Heart right ventricle (tissue), 16 donors: ENCODE measurements at regions not wholly inside any gene's neighbourhood (a gene's known extent, or its start where the extent isn't known, plus 50 kb on each side); places are given as distances from the start of the nearest gene placed in this dataset.

Experiments used
- ATAC-seq, 8 donors: fragments of 200-7000 bp; cut with Tn5 transposase; one replicate each; pipeline ENCODE4 v1.9.1; 2020; ENCODE audit warnings: mild to moderate bottlenecking in 8 of 8, moderate library complexity in 8 of 8, moderate number of reproducible peaks in 1 of 8
- DNase-seq, 2 donors: peaks; one replicate each; pipeline ENCODE4 v3.0.0-alpha.2; 2020
- H3K27ac ChIP-seq, 10 donors: fragments of 200-600 bp; sonication (generic) in 2 of 10; one replicate each; pipeline versions ENCODE4 v1.5.0 to v1.8.0; 2020 to 2022; ENCODE audit warnings: mild to moderate bottlenecking in 3 of 10
- H3K27me3 ChIP-seq, 7 donors: fragments of 200-600 bp; one replicate each; pipeline ENCODE4 v1.8.0; 2021 to 2022; ENCODE audit warnings: mild to moderate bottlenecking in 2 of 7
- H3K36me3 ChIP-seq, 9 donors: fragments of 200-600 bp; sonication (generic) in 1 of 9; one replicate each; pipeline versions ENCODE4 v1.5.0 to v1.8.0; 2020 to 2022; ENCODE audit warnings: mild to moderate bottlenecking in 2 of 9
- H3K4me1 ChIP-seq, 9 donors: fragments of 200-600 bp; sonication (generic) in 1 of 9; one replicate each; pipeline versions ENCODE4 v1.5.0 to v1.8.0; 2020 to 2022; ENCODE audit warnings: mild to moderate bottlenecking in 4 of 9
- H3K4me3 ChIP-seq, 10 donors: fragments of 200-600 bp; sonication (generic) in 2 of 10; one replicate each; pipeline versions ENCODE4 v1.5.0 to v1.8.0; 2020 to 2022; ENCODE audit warnings: mild to moderate bottlenecking in 7 of 10, moderate library complexity in 2 of 10
- H3K9me3 ChIP-seq, 11 donors: fragments of 200-600 bp in 10 of 11; sonication (generic) in 2 of 11; one replicate each; pipeline versions ENCODE4 v1.5.0 to v1.8.0; 2013 to 2022; ENCODE audit warnings: mild to moderate bottlenecking in 2 of 11, control low read depth in 1 of 11, moderate library complexity in 1 of 11
- WGBS, 2 donors: extraction: QIAGEN DNeasy Blood & Tissue Kit; methylation state at CpG; one replicate each; pipeline ENCODE4 v1.1.7; 2013; ENCODE audit warnings: inconsistent platforms in 1 of 2; 5-methylcytosine and 5-hydroxymethylcytosine counted together
- intact Hi-C, 10 donors: fragments of 100-400 bp; cut with DNase I; formaldehyde crosslinking; loops; one replicate each; pipeline versions ENCODE4 v1.11.1 to v1.14.2; 2022
- TF ChIP-seq, protein P1 (sequence below), 9 donors: fragments of 200-600 bp; sonication (generic) in 2 of 9; IDR thresholded peaks; one replicate each; pipeline versions ENCODE4 v1.5.0 to v1.8.0; 2021 to 2022; ENCODE audit warnings: antibody characterized with exemption in 9 of 9, mild to moderate bottlenecking in 5 of 9, moderate library complexity in 1 of 9
- donor health status: Arrhythmogenic right ventricular cardiomyopathy.
- donor health status: ischemic (EF 13 %, LVEDD 7.1; RV severe dilation, severe dysfunction).
- donor health status: healthy with polysubstance abuse.
- donor health status: DM: no; HTN: yes; CAD: no.
- donor health status: DM: no; HTN: no; CAD: no.
- donor health status: ischemic (EF 25% LVEDD 6.9; RV normal size, moderate dysfunction).
- donor health status: ischemic (EF 25% LVEDD 5.7; RV mildly dilated, moderate dysfunction).
- donor health status: healthy.
- donor health status: DM: yes; HTN: yes; CAD: no.
- donor health status: Ischemic cardiomyopathy.
- donor health status: ischemic (EF 35%, LVEDD 5.7; RV mildly dilated, moderate dysfunction).
- donor health status: nonischemic (EF 11% LVEDD 7.7; RV severe dilation, severe dysfunction).
- donor health status: DM: yes; HTN: yes; CAD: no.
- donor health status: PGD.
- donor health status: ischemic (EF 29% LVEDD 5.4; RV normal size, mild dysfunction).
- donor health status: nonischemic (EF 23%, LVEDD 6.1; RV moderate dilation, normal function).

DNA sequence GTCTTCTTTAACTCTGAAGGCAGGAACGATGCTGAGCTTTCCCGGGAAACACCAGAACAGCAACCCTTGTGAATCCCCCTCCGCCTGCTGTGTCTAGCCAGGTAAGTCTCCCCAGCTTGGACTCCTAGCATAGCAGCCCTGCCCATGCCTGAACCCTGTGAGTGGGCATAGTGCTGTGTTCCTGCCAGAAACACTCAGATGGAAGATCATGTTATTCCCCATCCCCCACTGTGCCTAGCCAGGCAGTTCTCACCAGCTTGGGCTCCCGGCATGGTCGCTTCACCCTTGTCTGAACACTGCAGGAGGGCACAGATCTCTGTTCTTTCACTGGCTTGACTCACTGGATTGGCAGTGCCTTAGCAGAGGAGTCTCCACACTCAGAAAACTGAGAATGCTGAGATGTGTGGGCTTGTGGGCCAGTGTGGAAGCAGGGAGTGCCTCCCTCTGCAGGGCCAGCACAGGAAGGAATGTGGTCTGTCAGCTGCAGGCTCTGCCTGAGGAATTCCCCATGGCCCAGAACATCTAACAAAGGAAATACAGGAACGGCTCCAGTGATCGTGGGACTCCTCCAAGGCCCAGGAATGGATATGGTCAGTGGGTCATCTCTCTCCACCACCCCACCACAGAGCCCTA lies 440.1 kb upstream of the ADGRB3 start:
- ATAC-seq, result no peak

DNA sequence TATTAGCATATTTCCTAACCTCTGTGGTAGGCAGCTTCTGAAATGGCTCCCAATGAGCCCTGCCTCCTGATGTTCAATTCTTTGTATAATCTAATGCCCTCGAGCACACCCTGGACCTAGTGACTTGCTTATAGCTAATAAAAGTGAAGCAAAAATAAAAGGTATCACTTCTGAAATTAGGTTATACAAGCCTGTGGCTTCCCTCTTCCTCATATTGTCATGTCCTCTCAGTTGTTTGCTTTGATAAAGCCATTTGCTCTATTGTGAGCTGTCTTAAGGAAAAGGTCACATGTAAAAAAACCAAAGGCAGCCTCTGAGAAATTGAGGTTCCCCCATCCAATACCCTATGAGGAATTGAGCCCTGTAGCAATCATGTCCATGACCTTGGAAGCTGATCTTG lies 442.1 kb upstream of the ADGRB3 start:
- Histone ChIP-seq H3K9me3 (peaks cover 0 to 18% (median 0%) of the 10 kb centered on the region in 11 donors), H3K27ac (no peak overlapping the region), H3K4me1 (no peaks in the 10 kb centered on the region), H3K4me3 (no peak overlapping the region), H3K36me3 (no peaks in the 10 kb centered on the region), H3K27me3 (no peaks in the 10 kb centered on the region)
- ATAC-seq, result no peak
- intact Hi-C loops, result no loop called here
- WGBS, 2 donors, result 65 to 68% methylated on average over 1 of the region's 1 CpG
- no peak for DNase-seq
- TF ChIP-seq, protein P1, sequence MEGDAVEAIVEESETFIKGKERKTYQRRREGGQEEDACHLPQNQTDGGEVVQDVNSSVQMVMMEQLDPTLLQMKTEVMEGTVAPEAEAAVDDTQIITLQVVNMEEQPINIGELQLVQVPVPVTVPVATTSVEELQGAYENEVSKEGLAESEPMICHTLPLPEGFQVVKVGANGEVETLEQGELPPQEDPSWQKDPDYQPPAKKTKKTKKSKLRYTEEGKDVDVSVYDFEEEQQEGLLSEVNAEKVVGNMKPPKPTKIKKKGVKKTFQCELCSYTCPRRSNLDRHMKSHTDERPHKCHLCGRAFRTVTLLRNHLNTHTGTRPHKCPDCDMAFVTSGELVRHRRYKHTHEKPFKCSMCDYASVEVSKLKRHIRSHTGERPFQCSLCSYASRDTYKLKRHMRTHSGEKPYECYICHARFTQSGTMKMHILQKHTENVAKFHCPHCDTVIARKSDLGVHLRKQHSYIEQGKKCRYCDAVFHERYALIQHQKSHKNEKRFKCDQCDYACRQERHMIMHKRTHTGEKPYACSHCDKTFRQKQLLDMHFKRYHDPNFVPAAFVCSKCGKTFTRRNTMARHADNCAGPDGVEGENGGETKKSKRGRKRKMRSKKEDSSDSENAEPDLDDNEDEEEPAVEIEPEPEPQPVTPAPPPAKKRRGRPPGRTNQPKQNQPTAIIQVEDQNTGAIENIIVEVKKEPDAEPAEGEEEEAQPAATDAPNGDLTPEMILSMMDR (IDR thresholded peaks at IDR 0.05), result no peak

More for the DNA sequence above, 440.1 kb upstream of the ADGRB3 start:
- no peak overlapping the region for H3K27ac ChIP-seq
- TF ChIP-seq, protein P1 (IDR thresholded peaks at IDR 0.05), result no peak
- 77 to 81% methylated on average over 7 of the region's 7 CpGs for WGBS, 2 donors
- H3K9me3 ChIP-seq, result peaks cover 0 to 35% (median 3%) of the 10 kb centered on the region in 11 donors
- intact Hi-C loops, result no loop called here
- no peak for DNase-seq
- no peaks in the 10 kb centered on the region for H3K27me3 ChIP-seq
- no peak overlapping the region for H3K4me3 ChIP-seq
- no peaks in the 10 kb centered on the region for H3K4me1 ChIP-seq
- no peaks in the 10 kb centered on the region for H3K36me3 ChIP-seq

DNA sequence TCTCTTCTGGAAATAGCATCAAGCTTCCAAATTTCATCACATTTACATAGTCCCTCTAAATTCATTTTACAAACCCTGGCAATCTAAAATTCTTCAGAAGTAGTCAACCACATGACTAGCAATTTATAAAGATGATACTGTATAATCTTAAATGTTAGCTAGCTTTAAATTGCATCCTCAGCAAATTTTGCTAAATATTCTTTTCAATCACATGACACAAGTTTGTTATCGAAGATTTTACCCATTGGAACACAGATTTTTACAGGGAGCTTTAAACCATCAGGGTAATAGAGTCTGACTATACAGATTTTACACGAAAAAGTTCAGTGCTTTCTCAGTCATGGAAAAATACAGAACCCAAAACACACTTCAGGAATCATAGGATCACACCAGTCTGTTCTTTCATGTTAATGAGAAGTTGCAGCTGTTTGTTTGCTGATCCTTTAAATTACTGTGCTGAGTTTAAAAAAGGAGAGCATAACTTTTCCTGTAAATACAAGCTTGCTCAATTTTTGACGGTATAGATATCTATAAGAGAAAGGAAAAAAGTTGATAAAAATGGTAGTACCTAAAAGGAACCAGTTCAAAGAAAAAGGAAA lies 445.8 kb upstream of the ADGRB3 start:
- Histone ChIP-seq H3K36me3 (no peaks in the 10 kb centered on the region), H3K9me3 (peaks cover 0 to 8% (median 0%) of the 10 kb centered on the region in 11 donors), H3K4me1 (no peaks in the 10 kb centered on the region), H3K27ac (no peak overlapping the region), H3K4me3 (no peak overlapping the region), H3K27me3 (no peaks in the 10 kb centered on the region)
- ATAC-seq (no peak), DNase-seq (no peak)
- whole genome bisulfite sequencing, 2 donors, result 42 to 57% methylated on average over 3 of the region's 3 CpGs
- TF ChIP-seq, protein P1 (IDR thresholded peaks at IDR 0.05), result no peak
- intact Hi-C loops, result no loop called here

DNA sequence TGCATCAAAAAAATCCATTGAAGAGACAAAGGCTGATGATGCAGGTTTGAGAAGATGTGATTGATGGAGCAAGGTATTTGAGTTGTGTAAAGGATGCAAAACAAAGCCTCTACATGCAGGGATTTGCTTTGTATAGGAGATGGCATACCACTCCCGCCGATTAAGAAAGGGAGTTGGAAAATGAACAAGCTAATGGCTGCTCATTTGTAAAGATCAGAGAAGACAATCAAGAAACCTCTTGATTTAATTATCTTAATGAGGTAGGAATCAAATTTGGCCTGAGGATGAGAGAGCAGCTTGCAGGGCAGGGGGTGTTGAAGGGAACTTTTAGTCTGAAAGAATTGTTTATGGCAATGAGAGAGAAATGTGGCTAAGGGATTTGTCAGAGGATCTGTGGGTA lies 448.2 kb upstream of the ADGRB3 start:
- Histone ChIP-seq H3K36me3 (no peaks in the 10 kb centered on the region), H3K9me3 (peaks cover 0 to 6% (median 0%) of the 10 kb centered on the region in 11 donors), H3K27me3 (no peaks in the 10 kb centered on the region), H3K27ac (no peak overlapping the region), H3K4me1 (no peaks in the 10 kb centered on the region), H3K4me3 (no peak overlapping the region)
- DNase-seq, result no peak
- TF ChIP-seq, protein P1 (IDR thresholded peaks at IDR 0.05), result no peak
- no peak for ATAC-seq
- intact Hi-C loops, result no loop called here
- WGBS, 2 donors, result 83 to 93% methylated on average over 2 of the region's 2 CpGs
